HepG2 (cell line): ENCODE measurements at regions not wholly inside any gene's neighbourhood (a gene's known extent, or its start where the extent isn't known, plus 50 kb on each side); places are given as distances from the start of the nearest gene placed in this dataset.

Source experiments
- ATAC-seq: fragments of 200-7000 bp; cut with Tn5 transposase; 3 replicates; pipeline ENCODE4 v1.9.1; 2020; ENCODE audit warnings: mild to moderate bottlenecking, moderate library complexity
- BruUV-seq: library from RNA; stranded (reverse); fragments of 400-500 nt; replicated peaks from 2 replicates; lab custom pipeline; 2021; lab: Mats Ljungman, UMichigan
- CTCF ChIA-PET: fragments of 300-600 bp; formaldehyde crosslinking; extraction: SDS; loops from one replicate; lab custom pipeline; 2021; ENCODE audit warnings: low total read pairs, inconsistent platforms, low intra/inter-chr PET ratio; lab: Yijun Ruan, JAX
- POLR2A ChIA-PET: fragments of 350-600 bp; sonication (Branson Sonifier 250); formaldehyde crosslinking; loops from one replicate; lab custom pipeline; 2020; ENCODE audit warnings: antibody characterized with exemption, inconsistent platforms; lab: Yijun Ruan, JAX
- DNase-seq: peaks from one replicate; pipeline ENCODE4 v3.0.0-alpha.2; 2015; ENCODE audit warnings: low spot score
- FAIRE-seq: peaks from 3 replicates; lab custom pipeline; 2011; peaks lifted over from hg19 to GRCh38; lab: Jason Lieb, UNC
- H2AFZ ChIP-seq: one replicate; pipeline ENCODE4 v1.6.1; 2011; ENCODE audit warnings: low read length, inconsistent platforms
- H3K27ac ChIP-seq: fragments of 300-600 bp; 3 replicates; pipeline ENCODE4 v1.8.0; 2011; ENCODE audit warnings: mixed run types, mild to moderate bottlenecking, mixed read lengths, low read length, inconsistent platforms; ENCODE audit not compliant: insufficient read depth; ENCODE audit errors: extremely low read length
- H3K27me3 ChIP-seq, 2 experiments: fragments of 200-600 bp in 1 of 2; 2 replicates in 1 of 2; 3 replicates in 1 of 2; pipeline versions ENCODE4 v1.6.0 to v1.8.0; 2011; ENCODE audit warnings: low read length in 2 of 2, mild to moderate bottlenecking in 2 of 2, moderate library complexity in 2 of 2, inconsistent platforms in 1 of 2; ENCODE audit not compliant: insufficient read depth in 2 of 2, control insufficient read depth in 1 of 2
- H3K36me3 ChIP-seq, 2 experiments: fragments of 200-600 bp in 1 of 2; replicated peaks in 1 of 2; 2 replicates in 1 of 2; 3 replicates in 1 of 2; pipeline versions ENCODE4 v1.5.1 to v1.8.0; 2011; ENCODE audit warnings: low read length in 2 of 2, inconsistent platforms in 1 of 2; ENCODE audit not compliant: insufficient read depth in 2 of 2, control insufficient read depth in 1 of 2
- H3K4me1 ChIP-seq: 2 replicates; pipeline ENCODE4 v1.5.1; 2012; ENCODE audit warnings: low read length, inconsistent platforms; ENCODE audit not compliant: insufficient read depth
- H3K4me2 ChIP-seq: 2 replicates; pipeline ENCODE4 v1.6.0; 2011; ENCODE audit warnings: low read depth, low read length, inconsistent platforms
- H3K4me3 ChIP-seq, 3 experiments: fragments of 200-600 bp in 1 of 3; sonication (generic), shearing (Covaris generic) in 1 of 3; replicated peaks in 1 of 3; 2 replicates each; pipeline ENCODE4 v1.5.1; 2011 to 2016; ENCODE audit warnings: low read length in 3 of 3, inconsistent platforms in 2 of 3, low read depth in 2 of 3, mild to moderate bottlenecking in 2 of 3, control low read depth in 1 of 3, mixed read lengths in 1 of 3; ENCODE audit not compliant: insufficient read depth in 1 of 3
- H3K79me2 ChIP-seq: one replicate; pipeline ENCODE4 v1.6.1; 2011; ENCODE audit warnings: low read length, inconsistent platforms; ENCODE audit not compliant: insufficient read depth
- H3K9ac ChIP-seq: 2 replicates; pipeline ENCODE4 v1.6.0; 2011; ENCODE audit warnings: mild to moderate bottlenecking, low read depth, low read length, inconsistent platforms; ENCODE audit not compliant: insufficient read depth
- H3K9me3 ChIP-seq: 2 replicates; pipeline ENCODE4 v1.5.1; 2012; ENCODE audit warnings: mild to moderate bottlenecking, low read length
- H4K20me1 ChIP-seq: 2 replicates; pipeline ENCODE4 v1.6.0; 2011; ENCODE audit warnings: inconsistent platforms, mild to moderate bottlenecking, low read length, moderate library complexity; ENCODE audit not compliant: insufficient read depth
- ATF4 ChIP-seq, 2 experiments: fragments of 450-650 bp in 1 of 2; sonication (generic) in 1 of 2; formaldehyde crosslinking; IDR thresholded peaks; 2 replicates each; pipeline versions ENCODE4 v1.5.0 to v1.8.0; 2020 to 2022; ENCODE audit warnings: mild to moderate bottlenecking in 1 of 2, missing genetic modification reagents in 1 of 2
- CEBPB ChIP-seq: IDR thresholded peaks from 2 replicates; pipeline ENCODE4 v1.6.1; 2011; ENCODE audit warnings: low read depth, low read length, improper control_type of control experiment, borderline replicate concordance
- DNMT1 ChIP-seq: sonication (generic); formaldehyde crosslinking; IDR thresholded peaks from 2 replicates; pipeline ENCODE4 v1.5.1; 2020; ENCODE audit warnings: mild to moderate bottlenecking, missing genetic modification reagents
- KLF9 ChIP-seq: IDR thresholded peaks from 2 replicates; pipeline ENCODE4 v1.6.1; 2016; ENCODE audit warnings: low read depth
- SOX5 ChIP-seq: IDR thresholded peaks from 2 replicates; pipeline ENCODE4 v1.6.1; 2016; ENCODE audit warnings: borderline replicate concordance
- TRAFD1 ChIP-seq: sonication (generic); formaldehyde crosslinking; IDR thresholded peaks from 2 replicates; pipeline ENCODE4 v1.5.1; 2020; ENCODE audit warnings: missing genetic modification reagents, mild to moderate bottlenecking, borderline replicate concordance
- ZBTB14 ChIP-seq: sonication (generic); formaldehyde crosslinking; IDR thresholded peaks from 2 replicates; pipeline ENCODE4 v1.4.0; 2020; ENCODE audit warnings: missing genetic modification reagents
- in situ Hi-C: cut with HindIII; loops from 2 replicates; pipeline ENCODE4 v1.10.0; 2017; ENCODE audit warnings: low pct_unique_long_range_greater_than_20kb; ENCODE audit not compliant: extremely low pct_ligation_motif_present
- intact Hi-C: fragments of 100-400 bp; cut with micrococcal nuclease; formaldehyde crosslinking; loops from one replicate; pipeline ENCODE4 v1.10.0; 2022; ENCODE audit not compliant: unreplicated experiment

GRCh38 chr1:57675776-57676175, 251.9 kb upstream of the DAB1 start:
- intact Hi-C loops: no loop called here
- TF ChIP-seq TRAFD1 (no peak), SOX5 (CRISPR knock-in tag) (no peak), DNMT1 (CRISPR knock-in tag) (no peak), KLF9 (CRISPR knock-in tag) (no peak)
- ChIA-PET POLR2A (no interaction called here), CTCF (no interaction called here)
- in situ Hi-C loops: no loop called here
- no peaks in the 10 kb centered on the region for H4K20me1 ChIP-seq
- no TSS peak for BruUV-seq
- DNase-seq (no peak), ATAC-seq (no peak), FAIRE-seq (no peak)
- no peaks in the 10 kb centered on the region for H3K79me2 ChIP-seq
- no peaks in the 10 kb centered on the region for H3K36me3 ChIP-seq
- no peaks in the 10 kb centered on the region for H3K27me3 ChIP-seq
- H3K4me2 ChIP-seq: no peak overlapping the region
- no peak overlapping the region for H3K9ac ChIP-seq
- no peak overlapping the region for H3K27ac ChIP-seq
- no peak overlapping the region for H3K4me3 ChIP-seq
- H3K9me3 ChIP-seq: no peaks in the 10 kb centered on the region
- no peak overlapping the region for H2AFZ ChIP-seq
- H3K4me1 ChIP-seq: no peaks in the 10 kb centered on the region

- Histone ChIP-seq H3K27ac (no peak overlapping the region), H4K20me1 (no peaks in the 10 kb centered on the region)
- peak in 1 of 2 experiments; percentile 72; a peak in 2 of 4 replicates for TF ChIP-seq ATF4 (CRISPR knock-in tag; IDR thresholded peaks at IDR 0.05)
- TF ChIP-seq CEBPB: peak; percentile 36; the same call in 1 of the 2 replicates
- no peak for TF ChIP-seq ZBTB14 (CRISPR knock-in tag)
- TF ChIP-seq, all 625 proteins: peak for 2
- ATAC-seq (no peak), FAIRE-seq (no peak), DNase-seq (no peak)
- Histone ChIP-seq H3K27me3 (no peaks in the 10 kb centered on the region), H3K79me2 (no peaks in the 10 kb centered on the region), H3K4me2 (no peak overlapping the region), H3K9me3 (no peaks in the 10 kb centered on the region), H3K4me3 (no peak overlapping the region), H2AFZ (no peak overlapping the region), H3K4me1 (no peaks in the 10 kb centered on the region), H3K36me3 (no peaks in the 10 kb centered on the region), H3K9ac (no peak overlapping the region)
- BruUV-seq: no TSS peak
- intact Hi-C loops: no loop called here
- POLR2A ChIA-PET: no interaction called here
- in situ Hi-C loops: no loop called here
- CTCF ChIA-PET: no interaction called here
Observed at GRCh38 chr1:57674801-57675200, 250.9 kb upstream of the DAB1 start.
